Neuron (in vitro differentiated cells): ENCODE measurements at regions not wholly inside any gene's neighbourhood (a gene's known extent, or its start where the extent isn't known, plus 50 kb on each side); places are given as distances from the start of the nearest gene placed in this dataset.

Source experiments
- H2AFZ ChIP-seq: one replicate; pipeline ENCODE4 v1.6.1; 2013; ENCODE audit warnings: low read depth, mild to moderate bottlenecking, inconsistent platforms, low read length, moderate library complexity
- H3K27me3 ChIP-seq: one replicate; pipeline ENCODE4 v1.6.1; 2013; ENCODE audit warnings: low read length; ENCODE audit not compliant: insufficient read depth
- H3K36me3 ChIP-seq: one replicate; pipeline ENCODE4 v1.6.1; 2013; ENCODE audit warnings: low read length; ENCODE audit not compliant: insufficient read depth
- H3K4me1 ChIP-seq: one replicate; pipeline ENCODE4 v1.6.1; 2013; ENCODE audit warnings: low read length; ENCODE audit not compliant: insufficient read depth
- H3K4me3 ChIP-seq: 2 replicates; pipeline ENCODE4 v1.5.1; 2013; ENCODE audit warnings: mild to moderate bottlenecking, low read length, moderate library complexity
- H3K9me3 ChIP-seq: one replicate; pipeline ENCODE4 v1.6.1; 2013; ENCODE audit warnings: low read length

GRCh38 chr20:11976966-11977365 is 59.3 kb downstream of the BTBD3 start:
- no peak overlapping the region for H2AFZ ChIP-seq
- no peaks in the 10 kb centered on the region for H3K4me1 ChIP-seq
- H3K4me3 ChIP-seq = no peak overlapping the region
- H3K27me3 ChIP-seq = no peaks in the 10 kb centered on the region
- H3K9me3 ChIP-seq = no peaks in the 10 kb centered on the region
- no peaks in the 10 kb centered on the region for H3K36me3 ChIP-seq

DNA sequence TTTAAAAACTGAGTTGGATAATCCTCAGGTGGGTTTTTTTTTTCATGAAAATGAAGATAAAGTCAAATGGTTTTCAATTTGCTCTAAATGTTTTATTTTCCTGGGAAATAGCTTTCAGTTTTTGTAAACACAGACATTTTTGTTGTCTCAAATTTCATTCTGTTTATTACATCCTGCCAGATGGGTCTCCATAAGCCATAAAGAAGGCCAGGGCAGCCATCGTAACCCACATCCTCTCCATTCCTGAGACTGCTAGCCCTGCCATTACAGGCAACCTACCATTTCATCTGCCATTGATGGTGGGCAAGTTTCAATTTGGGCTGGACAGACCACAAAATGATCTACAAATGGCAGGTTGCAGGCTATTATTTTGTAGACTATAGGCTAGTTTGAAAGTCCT is 60.8 kb downstream of the BTBD3 start:
- no peaks in the 10 kb centered on the region for H3K9me3 ChIP-seq
- no peak overlapping the region for H2AFZ ChIP-seq
- H3K4me3 ChIP-seq = no peak overlapping the region
- H3K4me1 ChIP-seq = no peaks in the 10 kb centered on the region
- no peaks in the 10 kb centered on the region for H3K36me3 ChIP-seq
- no peaks in the 10 kb centered on the region for H3K27me3 ChIP-seq

- Histone ChIP-seq H3K36me3 (no peaks in the 10 kb centered on the region), H3K4me3 (no peak overlapping the region), H3K27me3 (no peaks in the 10 kb centered on the region), H2AFZ (no peak overlapping the region), H3K4me1 (no peaks in the 10 kb centered on the region), H3K9me3 (no peaks in the 10 kb centered on the region)
These were observed 61.8 kb downstream of the BTBD3 start for GRCh38 chr20:11979306-11979990.

DNA sequence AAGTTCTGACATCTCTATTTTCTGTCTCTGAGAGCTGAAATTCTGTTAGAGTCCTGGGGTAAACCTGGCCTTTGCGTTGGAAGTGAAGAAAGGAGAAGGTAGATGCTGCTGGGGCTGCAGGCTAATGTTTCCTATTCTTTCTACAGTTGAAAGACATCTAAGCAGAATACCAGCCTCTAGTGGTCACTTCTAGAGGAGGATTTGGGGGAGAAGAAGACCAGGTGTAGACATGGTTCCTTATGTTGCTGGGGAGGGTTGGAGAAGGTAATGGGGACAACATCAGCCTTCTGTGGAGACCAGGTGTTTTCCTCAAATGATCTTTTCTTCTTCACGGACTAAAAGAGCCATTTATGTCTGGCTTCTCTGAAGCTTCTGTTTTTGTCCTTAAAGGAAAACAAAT is 62.6 kb downstream of the BTBD3 start:
- Histone ChIP-seq H3K4me1 (no peaks in the 10 kb centered on the region), H3K36me3 (no peaks in the 10 kb centered on the region), H3K4me3 (no peak overlapping the region), H2AFZ (no peak overlapping the region), H3K9me3 (no peaks in the 10 kb centered on the region), H3K27me3 (no peaks in the 10 kb centered on the region)

DNA sequence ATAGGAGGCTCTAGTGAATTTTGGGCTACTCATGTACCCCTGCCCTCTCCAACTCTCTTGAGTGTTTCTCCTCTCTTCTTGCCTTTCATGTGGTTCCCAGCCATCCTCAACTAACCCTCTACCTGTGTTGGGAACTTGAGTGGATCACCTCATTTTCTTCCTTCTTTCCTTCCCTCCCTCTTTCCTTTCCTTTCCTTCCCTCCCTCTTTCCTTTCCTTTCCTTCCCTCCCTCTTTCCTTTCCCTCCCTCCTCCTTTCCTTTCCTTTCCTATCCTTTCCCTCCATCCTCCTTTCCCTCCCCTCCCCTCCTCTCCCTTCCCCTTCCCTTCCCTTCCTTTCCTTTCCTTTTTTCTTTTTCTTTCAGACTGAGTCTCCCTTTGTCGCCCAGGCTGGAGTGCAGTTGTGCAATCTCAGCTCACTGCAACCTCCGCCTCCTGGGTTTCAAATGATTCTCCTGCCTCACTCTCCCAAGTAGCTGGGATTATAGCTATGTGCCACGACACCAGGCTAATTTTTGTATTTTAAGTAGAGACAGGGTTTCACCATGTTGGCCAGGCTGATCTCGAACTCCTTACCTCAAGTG is 63.8 kb downstream of the BTBD3 start:
- Histone ChIP-seq H3K4me1 (no peaks in the 10 kb centered on the region), H3K9me3 (no peaks in the 10 kb centered on the region), H2AFZ (no peak overlapping the region), H3K36me3 (no peaks in the 10 kb centered on the region), H3K4me3 (no peak overlapping the region), H3K27me3 (no peaks in the 10 kb centered on the region)

DNA sequence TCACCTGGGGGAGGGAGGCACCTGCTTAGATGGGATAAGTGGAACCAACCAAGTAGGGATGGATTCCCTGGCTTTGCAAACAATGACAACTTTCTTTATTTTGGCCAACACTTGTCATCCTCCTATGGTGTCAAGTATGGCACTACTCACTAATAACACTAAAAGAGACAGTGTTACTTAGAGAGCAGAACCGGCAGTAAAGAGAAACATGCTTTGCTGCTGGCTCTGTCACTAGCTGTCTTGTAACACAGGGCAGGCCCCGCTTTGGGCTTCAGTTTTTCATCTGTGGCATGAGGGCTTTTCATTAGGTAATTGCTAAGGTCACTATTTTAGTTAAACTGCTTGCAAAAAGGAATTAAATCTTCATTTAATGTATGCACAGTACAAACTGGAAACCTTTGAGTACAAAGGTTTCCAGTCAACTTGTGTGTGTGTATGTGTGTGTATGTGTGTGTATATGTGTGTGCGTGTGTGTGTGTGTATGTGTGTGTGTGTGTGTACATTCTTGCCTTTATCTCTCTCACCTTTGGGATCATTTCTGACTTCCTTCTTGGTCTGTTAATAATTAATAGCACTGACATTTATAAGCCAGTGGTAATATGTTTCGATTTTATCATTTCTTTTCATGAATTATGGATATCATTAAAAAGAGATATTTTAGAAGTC is 64.7 kb downstream of the BTBD3 start:
- H3K9me3 ChIP-seq = no peaks in the 10 kb centered on the region

DNA sequence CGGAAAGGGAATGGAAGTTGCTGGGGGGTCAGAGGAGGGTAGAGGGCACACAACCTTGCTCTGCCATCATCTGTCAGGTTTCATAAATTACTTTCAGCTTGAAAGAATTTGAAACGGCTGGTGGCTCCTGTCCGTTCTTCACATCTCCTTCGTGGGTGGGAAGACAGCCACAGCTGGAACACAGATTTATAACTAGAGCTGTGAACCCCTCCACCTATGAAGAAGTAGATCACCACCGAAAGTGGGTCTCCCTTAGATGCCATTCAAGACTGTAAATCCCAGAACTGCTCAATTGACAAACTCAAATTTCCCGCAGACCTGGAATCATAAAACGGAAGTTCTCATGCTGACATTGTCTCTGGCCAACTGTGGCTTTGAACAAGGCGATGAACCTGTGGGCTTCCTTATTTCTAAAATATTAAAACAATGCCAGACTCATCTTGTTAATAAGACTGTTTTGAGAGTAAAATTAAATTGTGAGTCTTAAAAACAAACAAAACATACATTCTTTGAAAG is 65.3 kb downstream of the BTBD3 start:
- Histone ChIP-seq H3K36me3 (no peaks in the 10 kb centered on the region), H3K9me3 (no peaks in the 10 kb centered on the region), H2AFZ (no peak overlapping the region), H3K4me3 (no peak overlapping the region), H3K27me3 (no peaks in the 10 kb centered on the region), H3K4me1 (no peaks in the 10 kb centered on the region)

More for the DNA sequence above, 64.7 kb downstream of the BTBD3 start:
- H2AFZ ChIP-seq = no peak overlapping the region
- no peak overlapping the region for H3K4me3 ChIP-seq
- no peaks in the 10 kb centered on the region for H3K36me3 ChIP-seq
- no peaks in the 10 kb centered on the region for H3K27me3 ChIP-seq
- no peaks in the 10 kb centered on the region for H3K4me1 ChIP-seq

- H3K4me1 ChIP-seq = peaks cover 9% of the 10 kb centered on the region
- no peak overlapping the region for H2AFZ ChIP-seq
- H3K27me3 ChIP-seq = no peaks in the 10 kb centered on the region
- no peaks in the 10 kb centered on the region for H3K9me3 ChIP-seq
- H3K36me3 ChIP-seq = no peaks in the 10 kb centered on the region
- no peak overlapping the region for H3K4me3 ChIP-seq
These were observed 69.3 kb downstream of the BTBD3 start for GRCh38 chr20:11986954-11987353.

GRCh38 chr20:11987526-11987925 is 69.8 kb downstream of the BTBD3 start:
- Histone ChIP-seq H3K27me3 (no peaks in the 10 kb centered on the region), H3K36me3 (no peaks in the 10 kb centered on the region)

DNA sequence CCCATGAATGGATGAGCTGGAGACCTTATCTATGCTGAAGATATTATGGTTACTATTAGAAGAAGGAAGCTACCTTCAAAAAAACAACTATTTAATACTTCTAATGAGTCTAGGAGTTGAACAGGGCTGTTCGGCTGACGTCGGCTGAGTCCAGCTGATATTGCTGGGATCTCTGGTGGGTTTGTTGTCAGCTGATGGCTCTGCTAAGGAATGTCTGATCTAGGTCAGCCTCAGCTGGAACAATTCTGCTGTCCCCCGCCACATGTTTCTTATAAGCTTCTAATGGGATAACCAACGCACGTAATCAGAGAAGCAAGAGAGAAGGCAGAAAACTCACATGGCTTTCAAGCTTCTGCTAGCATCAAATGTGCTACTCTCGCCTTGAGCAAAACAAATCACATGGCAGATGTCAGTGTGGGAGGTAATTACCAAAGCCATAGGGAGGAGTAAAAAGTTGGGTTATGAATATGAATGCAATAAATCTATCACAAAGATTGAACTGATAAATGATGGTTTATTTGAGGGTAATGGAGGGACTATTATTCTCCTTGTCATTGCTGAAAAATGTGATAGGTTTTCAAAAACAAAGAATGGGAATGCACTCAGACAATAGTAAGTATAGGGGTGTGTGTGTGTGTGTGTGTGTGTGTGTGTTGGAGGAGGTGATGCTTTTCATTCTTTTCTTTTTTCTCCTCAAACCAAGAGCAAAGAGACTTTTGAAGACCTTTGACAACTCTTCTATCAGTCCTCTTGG is 71.5 kb downstream of the BTBD3 start:
- no peak overlapping the region for H3K4me3 ChIP-seq
- H3K4me1 ChIP-seq = peaks cover 10% of the 10 kb centered on the region
- no peaks in the 10 kb centered on the region for H3K36me3 ChIP-seq
- H3K27me3 ChIP-seq = no peaks in the 10 kb centered on the region
- H2AFZ ChIP-seq = no peak overlapping the region
- no peaks in the 10 kb centered on the region for H3K9me3 ChIP-seq

More at GRCh38 chr20:11987526-11987925, 69.8 kb downstream of the BTBD3 start:
- Histone ChIP-seq H3K4me1 (peaks cover 10% of the 10 kb centered on the region), H2AFZ (no peak overlapping the region), H3K9me3 (no peaks in the 10 kb centered on the region), H3K4me3 (no peak overlapping the region)

- H3K4me3 ChIP-seq = no peak overlapping the region
- no peaks in the 10 kb centered on the region for H3K27me3 ChIP-seq
- peaks cover 10% of the 10 kb centered on the region for H3K4me1 ChIP-seq
- no peaks in the 10 kb centered on the region for H3K9me3 ChIP-seq
- H3K36me3 ChIP-seq = no peaks in the 10 kb centered on the region
- H2AFZ ChIP-seq = no peak overlapping the region
These were observed 74.7 kb downstream of the BTBD3 start for GRCh38 chr20:11992426-11992825.

DNA sequence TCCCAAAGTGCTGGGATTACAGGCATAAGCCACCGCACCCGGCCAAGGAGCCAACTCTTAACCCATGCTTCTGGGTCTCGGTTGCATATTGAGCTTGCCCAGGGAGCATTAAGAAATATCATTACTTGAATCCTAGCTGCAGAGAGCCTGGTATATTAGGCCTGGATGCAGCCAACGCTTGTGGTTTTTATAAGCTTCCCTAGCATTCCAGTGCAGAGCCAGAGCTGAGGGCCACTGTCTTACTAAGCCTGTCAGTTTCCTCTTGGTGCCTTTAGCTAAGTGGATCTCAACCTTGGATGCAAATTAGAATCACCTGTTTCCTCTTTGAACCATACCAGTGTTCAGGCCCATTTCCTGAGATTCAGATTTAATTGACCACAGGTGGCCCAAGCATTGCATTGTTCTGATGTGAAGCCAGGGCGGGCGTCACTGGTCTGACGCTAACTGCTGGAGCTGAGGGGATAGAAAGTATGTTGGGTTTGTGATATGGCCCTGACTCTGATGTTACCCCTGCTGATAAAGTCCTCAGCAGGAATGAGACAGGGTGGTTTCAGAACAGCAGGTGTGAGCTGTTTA is 76.3 kb downstream of the BTBD3 start:
- Histone ChIP-seq H3K27me3 (no peaks in the 10 kb centered on the region), H3K4me3 (no peak overlapping the region), H3K4me1 (peaks cover 10% of the 10 kb centered on the region), H3K36me3 (no peaks in the 10 kb centered on the region), H2AFZ (no peak overlapping the region), H3K9me3 (no peaks in the 10 kb centered on the region)
